Upper lobe of left lung (tissue), 4 donors: ENCODE measurements at regions not wholly inside any gene's neighbourhood (a gene's known extent, or its start where the extent isn't known, plus 50 kb on each side); places are given as distances from the start of the nearest gene placed in this dataset.

ENCODE experiments used
- EP300 ChIP-seq, 4 donors: sonication (generic); formaldehyde crosslinking; IDR thresholded peaks; one replicate each; pipeline ENCODE4 v1.5.1; 2017; ENCODE audit warnings: antibody characterized with exemption in 4 of 4, control low read depth in 2 of 4
- TF ChIP-seq, protein P1 (sequence below), 6 experiments: fragments of 450-650 bp in 4 of 6; fragments of 200-600 bp in 2 of 6; sonication (generic) in 2 of 6; IDR thresholded peaks; one replicate each; pipeline ENCODE4 v1.5.1; 2016 to 2019; ENCODE audit warnings: antibody characterized with exemption in 6 of 6

- TF ChIP-seq, protein P1, sequence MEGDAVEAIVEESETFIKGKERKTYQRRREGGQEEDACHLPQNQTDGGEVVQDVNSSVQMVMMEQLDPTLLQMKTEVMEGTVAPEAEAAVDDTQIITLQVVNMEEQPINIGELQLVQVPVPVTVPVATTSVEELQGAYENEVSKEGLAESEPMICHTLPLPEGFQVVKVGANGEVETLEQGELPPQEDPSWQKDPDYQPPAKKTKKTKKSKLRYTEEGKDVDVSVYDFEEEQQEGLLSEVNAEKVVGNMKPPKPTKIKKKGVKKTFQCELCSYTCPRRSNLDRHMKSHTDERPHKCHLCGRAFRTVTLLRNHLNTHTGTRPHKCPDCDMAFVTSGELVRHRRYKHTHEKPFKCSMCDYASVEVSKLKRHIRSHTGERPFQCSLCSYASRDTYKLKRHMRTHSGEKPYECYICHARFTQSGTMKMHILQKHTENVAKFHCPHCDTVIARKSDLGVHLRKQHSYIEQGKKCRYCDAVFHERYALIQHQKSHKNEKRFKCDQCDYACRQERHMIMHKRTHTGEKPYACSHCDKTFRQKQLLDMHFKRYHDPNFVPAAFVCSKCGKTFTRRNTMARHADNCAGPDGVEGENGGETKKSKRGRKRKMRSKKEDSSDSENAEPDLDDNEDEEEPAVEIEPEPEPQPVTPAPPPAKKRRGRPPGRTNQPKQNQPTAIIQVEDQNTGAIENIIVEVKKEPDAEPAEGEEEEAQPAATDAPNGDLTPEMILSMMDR (IDR thresholded peaks at IDR 0.05): no peak
- TF ChIP-seq EP300 (IDR thresholded peaks at IDR 0.05): no peak
These were observed 369.2 kb downstream of the NYAP2 start for GRCh38 chr2:225768741-225769140.
